Glutamatergic neuron (in vitro differentiated cells): ENCODE measurements at regions not wholly inside any gene's neighbourhood (a gene's known extent, or its start where the extent isn't known, plus 50 kb on each side); places are given as distances from the start of the nearest gene placed in this dataset.

Source experiments
- DNase-seq: peaks from one replicate; pipeline ENCODE4 v3.0.0; 2022
- H3K27ac Mint-ChIP-seq: one replicate; pipeline ENCODE4 v1.8.0; 2020; ENCODE audit warnings: mild to moderate bottlenecking, mixed read lengths, inconsistent platforms; ENCODE audit not compliant: unreplicated experiment
- H3K27me3 Mint-ChIP-seq: one replicate; pipeline ENCODE4 v1.8.0; 2020; ENCODE audit warnings: mild to moderate bottlenecking, moderate library complexity, mixed read lengths, inconsistent platforms; ENCODE audit not compliant: unreplicated experiment
- H3K36me3 Mint-ChIP-seq: one replicate; pipeline ENCODE4 v1.8.0; 2020; ENCODE audit warnings: mild to moderate bottlenecking, mixed read lengths, inconsistent platforms; ENCODE audit not compliant: unreplicated experiment
- H3K4me1 Mint-ChIP-seq: one replicate; pipeline ENCODE4 v1.8.0; 2020; ENCODE audit warnings: mild to moderate bottlenecking, low read depth, mixed read lengths, inconsistent platforms; ENCODE audit not compliant: unreplicated experiment
- H3K4me3 Mint-ChIP-seq: one replicate; pipeline ENCODE4 v1.8.0; 2020; ENCODE audit warnings: mild to moderate bottlenecking, mixed read lengths, inconsistent platforms; ENCODE audit not compliant: unreplicated experiment
- H3K9me3 Mint-ChIP-seq: one replicate; pipeline ENCODE4 v1.8.0; 2020; ENCODE audit warnings: mild to moderate bottlenecking, moderate library complexity, mixed read lengths, inconsistent platforms; ENCODE audit not compliant: unreplicated experiment
- CTCF ChIP-seq: fragments of 200-600 bp; sonication (generic); IDR thresholded peaks from one replicate; pipeline ENCODE4 v1.5.0; 2021; ENCODE audit not compliant: partially characterized antibody, unreplicated experiment

- TF ChIP-seq CTCF = no peak
- Mint-ChIP-seq H3K4me3 (no peak overlapping the region), H3K27ac (no peak overlapping the region), H3K9me3 (peaks cover 3% of the 10 kb centered on the region), H3K4me1 (no peaks in the 10 kb centered on the region), H3K36me3 (peaks cover 4% of the 10 kb centered on the region), H3K27me3 (no peaks in the 10 kb centered on the region)
- DNase-seq = no peak
These were observed 490.5 kb upstream of the CDH5 start for GRCh38 chr16:65876056-65876408.

GRCh38 chr16:65875381-65876055 is 491.0 kb upstream of the CDH5 start:
- TF ChIP-seq CTCF = no peak
- Mint-ChIP-seq H3K4me1 (no peaks in the 10 kb centered on the region), H3K27ac (no peak overlapping the region), H3K9me3 (peaks cover 3% of the 10 kb centered on the region), H3K4me3 (no peak overlapping the region), H3K27me3 (no peaks in the 10 kb centered on the region), H3K36me3 (peaks cover 4% of the 10 kb centered on the region)
- no peak for DNase-seq

- no peak for TF ChIP-seq CTCF
- Mint-ChIP-seq H3K27me3 (no peaks in the 10 kb centered on the region), H3K36me3 (no peaks in the 10 kb centered on the region), H3K9me3 (no peaks in the 10 kb centered on the region), H3K4me3 (no peak overlapping the region), H3K27ac (no peak overlapping the region), H3K4me1 (no peaks in the 10 kb centered on the region)
- no peak for DNase-seq
These were observed 497.2 kb upstream of the CDH5 start for GRCh38 chr16:65869261-65869660.

- Mint-ChIP-seq H3K4me3 (no peak overlapping the region), H3K4me1 (no peaks in the 10 kb centered on the region), H3K36me3 (peaks cover 4% of the 10 kb centered on the region), H3K27ac (no peak overlapping the region), H3K9me3 (no peaks in the 10 kb centered on the region), H3K27me3 (no peaks in the 10 kb centered on the region)
- no peak for TF ChIP-seq CTCF
- DNase-seq = no peak
These were observed 499.1 kb upstream of the CDH5 start for GRCh38 chr16:65867276-65867960.

GRCh38 chr16:65863236-65863635 is 503.3 kb upstream of the CDH5 start:
- no peak for DNase-seq

More at GRCh38 chr16:65863236-65863635, 503.3 kb upstream of the CDH5 start:
- peaks cover 4% of the 10 kb centered on the region for H3K36me3 Mint-ChIP-seq
- H3K27ac Mint-ChIP-seq = no peak overlapping the region
- no peak for TF ChIP-seq CTCF
- peaks cover 3% of the 10 kb centered on the region for H3K27me3 Mint-ChIP-seq
- H3K4me1 Mint-ChIP-seq = no peaks in the 10 kb centered on the region
- no peak overlapping the region for H3K4me3 Mint-ChIP-seq
- H3K9me3 Mint-ChIP-seq = no peaks in the 10 kb centered on the region
